ENCODE measurements at regions not wholly inside any gene's neighbourhood (a gene's known extent, or its start where the extent isn't known, plus 50 kb on each side); places are given as distances from the start of the nearest gene placed in this dataset.
A peak's percentile ranks its signal among the peaks of the same experiment; 100 is the strongest.

DNA sequence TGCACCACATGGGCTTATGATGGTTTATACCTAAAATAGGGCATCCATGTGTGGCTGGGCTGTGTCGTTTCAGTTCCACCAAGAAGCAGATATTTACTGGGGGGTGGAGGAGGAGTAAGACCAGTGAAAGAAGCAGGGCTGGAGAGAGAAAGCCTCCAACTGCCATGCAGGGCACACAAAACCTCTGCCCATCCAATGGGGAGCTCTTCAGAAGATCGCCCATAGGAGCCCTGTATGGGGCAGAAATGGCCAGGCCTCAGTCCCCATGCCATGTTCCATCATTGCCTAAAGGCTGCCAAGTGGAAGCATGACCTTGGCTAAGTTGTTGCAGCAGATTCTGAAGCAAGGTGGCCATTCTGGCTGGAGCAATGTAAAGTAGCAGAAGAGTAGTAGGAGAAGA is 277.0 kb downstream of the MEX3B start:
- no peak overlapping the region for H3K27ac ChIP-seq
- no peak for TF ChIP-seq CTCF (IDR thresholded peaks at IDR 0.05)
- DNase-seq (no peak), FAIRE-seq (no peak), ATAC-seq (no peak)
- no peaks in the 10 kb centered on the region for H3K4me1 ChIP-seq
- H3K9me3 ChIP-seq, result no peaks in the 10 kb centered on the region
- WGBS, 2 donors, result 63 to 70% methylated on average over 2 of the region's 2 CpGs
- no peaks in the 10 kb centered on the region for H3K36me3 ChIP-seq
- intact Hi-C loops (cut with DNase I), result no loop called here
- H3K4me3 ChIP-seq, result no peak overlapping the region
- peaks cover 0 to 4% (median 0%) of the 10 kb centered on the region in 4 donors for H3K27me3 ChIP-seq

DNA sequence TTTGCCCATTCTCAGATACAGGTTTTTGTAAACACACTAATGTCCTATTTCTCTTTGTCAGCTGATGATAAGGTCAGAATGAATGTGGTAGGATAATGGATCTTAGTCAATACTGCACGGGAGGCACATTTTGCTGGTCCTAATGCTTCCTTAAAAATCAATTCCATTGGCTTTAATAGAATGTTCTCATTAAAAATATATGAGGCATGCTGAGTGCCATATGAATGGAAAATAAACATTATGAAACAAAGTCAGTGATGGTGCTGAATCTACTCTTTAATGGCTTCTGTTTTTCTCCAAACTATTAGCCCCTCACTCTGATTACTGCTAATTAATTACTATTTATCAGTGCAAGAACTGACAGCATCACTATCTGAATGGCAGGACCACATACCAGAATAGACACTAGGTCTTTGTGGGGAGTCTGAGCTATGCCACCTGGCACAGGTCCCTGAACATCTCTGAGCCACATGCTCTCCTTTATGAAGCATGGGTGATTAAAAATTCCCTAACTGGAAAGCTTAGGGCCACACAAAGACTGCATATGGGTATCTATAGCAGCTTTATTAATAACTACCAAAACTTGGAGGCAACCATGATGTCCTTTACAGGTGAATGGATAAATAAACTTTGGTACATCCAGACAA is 278.9 kb downstream of the MEX3B start:
- no peak for TF ChIP-seq CTCF (IDR thresholded peaks at IDR 0.05)
- FAIRE-seq (no peak), DNase-seq (no peak), ATAC-seq (no peak)
- H3K4me3 ChIP-seq, result no peak overlapping the region
- intact Hi-C loops (cut with DNase I), result no loop called here
- H3K9me3 ChIP-seq, result no peaks in the 10 kb centered on the region
- no peaks in the 10 kb centered on the region for H3K36me3 ChIP-seq
- 12 to 24% methylated on average over 1 of the region's 1 CpG for whole genome bisulfite sequencing, 2 donors
- no peak overlapping the region for H3K27ac ChIP-seq
- no peaks in the 10 kb centered on the region for H3K4me1 ChIP-seq
- H3K27me3 ChIP-seq, result no peaks in the 10 kb centered on the region

GRCh38 chr15:81765816-81766215 is 280.0 kb downstream of the MEX3B start:
- H3K36me3 ChIP-seq, result no peaks in the 10 kb centered on the region
- 34 to 52% methylated on average over 2 of the region's 2 CpGs for WGBS, 2 donors
- FAIRE-seq (no peak), ATAC-seq (no peak), DNase-seq (no peak)
- H3K27ac ChIP-seq, result no peak overlapping the region
- H3K4me3 ChIP-seq, result no peak overlapping the region
- intact Hi-C loops (cut with DNase I), result no loop called here
- no peaks in the 10 kb centered on the region for H3K4me1 ChIP-seq
- no peaks in the 10 kb centered on the region for H3K27me3 ChIP-seq
- H3K9me3 ChIP-seq, result no peaks in the 10 kb centered on the region
- no peak for TF ChIP-seq CTCF (IDR thresholded peaks at IDR 0.05)

DNA sequence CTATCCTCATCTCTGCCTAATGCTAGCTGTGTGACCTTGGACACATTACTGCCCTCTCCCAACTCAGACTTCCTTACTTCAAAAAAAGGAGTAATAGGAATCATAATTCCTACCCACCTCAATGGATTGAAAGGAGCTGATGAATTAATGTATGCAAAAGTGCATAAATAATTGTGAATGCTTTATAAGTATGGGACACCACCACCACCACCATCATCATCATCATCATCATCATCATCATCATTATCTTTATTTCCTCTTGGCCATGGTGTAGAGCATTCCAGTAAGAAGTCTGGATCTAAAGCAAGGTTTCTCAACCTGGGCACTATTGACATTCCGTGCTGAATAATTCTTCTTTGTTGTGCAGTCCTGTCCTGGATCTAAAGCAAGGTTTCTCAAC is 282.5 kb downstream of the MEX3B start:
- H3K4me1 ChIP-seq, result no peaks in the 10 kb centered on the region
- H3K27ac ChIP-seq, result no peak overlapping the region
- 41 to 70% methylated on average over 1 of the region's 1 CpG for WGBS, 2 donors
- DNase-seq (no peak), ATAC-seq (peak in 1 of 4 donors; percentile 24), FAIRE-seq (no peak)
- H3K9me3 ChIP-seq, result no peaks in the 10 kb centered on the region
- H3K36me3 ChIP-seq, result no peaks in the 10 kb centered on the region
- intact Hi-C loops (cut with DNase I), result no loop called here
- no peak overlapping the region for H3K4me3 ChIP-seq
- no peaks in the 10 kb centered on the region for H3K27me3 ChIP-seq
- no peak for TF ChIP-seq CTCF (IDR thresholded peaks at IDR 0.05)

- 89% methylated on average over 8 of the region's 8 CpGs for WGBS, 2 donors
- Histone ChIP-seq H3K36me3 (no peaks in the 10 kb centered on the region), H3K27me3 (no peaks in the 10 kb centered on the region), H3K27ac (no peak overlapping the region), H3K4me3 (no peak overlapping the region), H3K9me3 (no peaks in the 10 kb centered on the region), H3K4me1 (no peaks in the 10 kb centered on the region)
- no peak for FAIRE-seq
- no peak for DNase-seq
- no peak for TF ChIP-seq CTCF (IDR thresholded peaks at IDR 0.05)
- no peak for ATAC-seq
- intact Hi-C loops (cut with DNase I), result no loop called here
Observed at GRCh38 chr15:81760686-81761085, 285.1 kb downstream of the MEX3B start.
